A549 (cell line): ENCODE measurements at regions not wholly inside any gene's neighbourhood (a gene's known extent, or its start where the extent isn't known, plus 50 kb on each side); places are given as distances from the start of the nearest gene placed in this dataset.

ENCODE experiments used
- ATAC-seq, 2 experiments: fragments of 200-7000 bp in 1 of 2; fragments of >200 bp in 1 of 2; cut with Nextera tagmentation in 1 of 2; cut with Tn5 transposase in 1 of 2; 3 replicates each; pipeline versions ENCODE4 v1.8.0 to v1.9.1; 2018 to 2020; ENCODE audit warnings: mild to moderate bottlenecking in 1 of 2, moderate library complexity in 1 of 2
- CTCF ChIA-PET: fragments of 300-600 bp; sonication (Branson Sonifier 250); formaldehyde crosslinking; extraction: SDS; loops from one replicate; lab custom pipeline; 2021; ENCODE audit warnings: antibody characterized with exemption, inconsistent platforms; lab: Yijun Ruan, JAX
- POLR2A ChIA-PET: fragments of 350-600 bp; formaldehyde crosslinking; extraction: SDS; loops from one replicate; lab custom pipeline; 2021; ENCODE audit warnings: antibody characterized with exemption, inconsistent platforms; lab: Yijun Ruan, JAX
- DNase-seq, 2 experiments: peaks; one replicate each; pipeline versions ENCODE4 v3.0.0 to v3.0.0-alpha.2; 2011 to 2016; ENCODE audit warnings: low read depth in 1 of 2, low spot score in 1 of 2
- FAIRE-seq: peaks from 2 replicates; lab custom pipeline; 2011; peaks lifted over from hg19 to GRCh38; lab: Jason Lieb, UNC
- H3K27ac ChIP-seq, 2 experiments: fragments of >200 bp; sonication (Bioruptor Twin); formaldehyde crosslinking; 3 replicates each; pipeline ENCODE4 v1.5.1; 2016 to 2017
- H3K4me1 ChIP-seq: fragments of >200 bp; sonication (Bioruptor Twin); formaldehyde crosslinking; 3 replicates; pipeline ENCODE4 v1.6.1; 2016
- H3K4me2 ChIP-seq: fragments of >200 bp; sonication (Bioruptor Twin); formaldehyde crosslinking; 3 replicates; pipeline ENCODE4 v1.6.1; 2016
- H3K4me3 ChIP-seq: fragments of >200 bp; sonication (Bioruptor Twin); formaldehyde crosslinking; 3 replicates; pipeline ENCODE4 v1.5.1; 2016
- H3K9me3 ChIP-seq: fragments of >200 bp; sonication (Bioruptor Twin); formaldehyde crosslinking; 3 replicates; pipeline ENCODE4 v1.6.1; 2016
- BCL3 ChIP-seq: fragments of >200 bp; sonication (Bioruptor Twin); formaldehyde crosslinking; IDR thresholded peaks from 3 replicates; pipeline ENCODE4 v1.6.1; 2016
- CHD2 ChIP-seq: fragments of 150-350 bp; IDR thresholded peaks from 2 replicates; pipeline ENCODE4 v1.6.1; 2014; ENCODE audit warnings: low read length; ENCODE audit not compliant: partially characterized antibody
- CHD4 ChIP-seq: fragments of 200-600 bp; sonication (generic); IDR thresholded peaks from 2 replicates; pipeline ENCODE4 v1.6.1; 2016; ENCODE audit warnings: antibody characterized with exemption, mild to moderate bottlenecking, borderline replicate concordance
- E2F6 ChIP-seq: IDR thresholded peaks from 2 replicates; pipeline ENCODE4 v1.6.1; 2012; ENCODE audit warnings: low read depth, borderline replicate concordance
- EP300 ChIP-seq, 2 experiments: fragments of >200 bp; sonication (Bioruptor Twin); formaldehyde crosslinking; IDR thresholded peaks; 2 replicates in 1 of 2; 3 replicates in 1 of 2; pipeline ENCODE4 v1.6.1; 2016 to 2017
- FOSL2 ChIP-seq, 2 experiments: fragments of 450-650 bp in 1 of 2; fragments of >200 bp in 1 of 2; sonication (Bioruptor Twin) in 1 of 2; formaldehyde crosslinking; IDR thresholded peaks; 2 replicates each; pipeline versions ENCODE4 v1.5.0 to v1.6.1; 2016 to 2020; ENCODE audit warnings: mild to moderate bottlenecking in 1 of 2, moderate library complexity in 1 of 2
- HES2 ChIP-seq: fragments of >200 bp; sonication (Bioruptor Twin); formaldehyde crosslinking; IDR thresholded peaks from 2 replicates; pipeline ENCODE4 v1.6.1; 2016
- HOXB5 ChIP-seq: fragments of 250-450 bp; sonication (Bioruptor Pico); IDR thresholded peaks from 2 replicates; pipeline ENCODE4 v1.5.0; 2020; ENCODE audit warnings: mild to moderate bottlenecking, moderate library complexity
- JUN ChIP-seq, 2 experiments: fragments of >200 bp; sonication (Bioruptor Twin); formaldehyde crosslinking; IDR thresholded peaks; 2 replicates in 1 of 2; 3 replicates in 1 of 2; pipeline ENCODE4 v1.6.1; 2016 to 2017
- JUNB ChIP-seq: fragments of >200 bp; sonication (Bioruptor Twin); formaldehyde crosslinking; IDR thresholded peaks from 2 replicates; pipeline ENCODE4 v1.6.1; 2016
- MAFK ChIP-seq: fragments of 450-650 bp; IDR thresholded peaks from 2 replicates; pipeline ENCODE4 v1.6.1; 2014; ENCODE audit not compliant: partially characterized antibody
- PBX3 ChIP-seq: IDR thresholded peaks from 2 replicates; pipeline ENCODE4 v1.6.1; 2012
- PHF8 ChIP-seq: fragments of 200-600 bp; sonication (generic); IDR thresholded peaks from 2 replicates; pipeline ENCODE4 v1.6.1; 2016; ENCODE audit warnings: low read depth, mild to moderate bottlenecking, antibody characterized with exemption, moderate library complexity, borderline replicate concordance
- REST ChIP-seq: fragments of 200-600 bp; sonication (generic); IDR thresholded peaks from 2 replicates; pipeline ENCODE4 v1.6.1; 2016; ENCODE audit warnings: antibody characterized with exemption, mild to moderate bottlenecking, moderate library complexity
- SMC3 ChIP-seq: fragments of >200 bp; sonication (Bioruptor Twin); formaldehyde crosslinking; IDR thresholded peaks from 3 replicates; pipeline ENCODE4 v1.6.1; 2018; ENCODE audit warnings: inconsistent platforms
- WGBS: methylation state at CpG from one replicate; pipeline ENCODE4 v1.1.6; 2017; ENCODE audit errors: missing lambda C conversion rate; 5-methylcytosine and 5-hydroxymethylcytosine counted together

- WGBS = 85% methylated on average over 8 of the region's 8 CpGs
- H3K9me3 ChIP-seq = peaks cover 8% of the 10 kb centered on the region; the same call in 2 of the 3 replicates
- peaks cover 3% of the 10 kb centered on the region; the same call in 1 of the 3 replicates for H3K4me1 ChIP-seq
- DNase-seq (no peak), ATAC-seq (no peak), FAIRE-seq (no peak)
- no peak overlapping the region for H3K4me3 ChIP-seq
- no peak for TF ChIP-seq HOXB5 (CRISPR knock-in tag)
- no peak for TF ChIP-seq E2F6
- H3K4me2 ChIP-seq = no peak overlapping the region
- CTCF ChIA-PET = no interaction called here
- POLR2A ChIA-PET = no interaction called here
- H3K27ac ChIP-seq = no peak overlapping the region
Measured at GRCh38 chr7:54955696-54956420, 63.0 kb upstream of the EGFR start.

- H3K9me3 ChIP-seq = 0 out of 3 replicates have a peak, but pooled peaks cover under 1% of the 10 kb centered on the region
- ChIA-PET POLR2A (no interaction called here), CTCF (interaction anchor here (0.9 to 1.0 kb wide), 2 partner anchors 113 to 183 kb away, joined by 3 read pairs; no protein-coding TSS in a partner anchor)
- no peak overlapping the region for H3K4me2 ChIP-seq
- FAIRE-seq (no peak), DNase-seq (no peak), ATAC-seq (no peak)
- H3K4me1 ChIP-seq = peaks cover 12% of the 10 kb centered on the region
- H3K4me3 ChIP-seq = no peak overlapping the region
- no peak overlapping the region for H3K27ac ChIP-seq
- WGBS = 90% methylated on average over 13 of the region's 13 CpGs
- TF ChIP-seq JUNB (no peak), CHD4 (no peak), PBX3 (no peak), SMC3 (no peak), JUN (IDR thresholded peaks at IDR 0.05) (no peak), CHD2 (no peak)
Measured at GRCh38 chr7:54956865-54957264, 62.0 kb upstream of the EGFR start.

GRCh38 chr7:54960517-54960916 lies 58.3 kb upstream of the EGFR start:
- TF ChIP-seq MAFK (peak; percentile 92), SMC3 (no peak)
- no peak overlapping the region for H3K4me3 ChIP-seq
- ATAC-seq = peak in 1 of 2 experiments; percentile 50; a peak in 3 of 6 replicates
- peak overlapping the region in 1 of 2 experiments; percentile 15; a peak in 3 of 6 replicates for H3K27ac ChIP-seq
- H3K9me3 ChIP-seq = no peaks in the 10 kb centered on the region
- 81% methylated on average over 3 of the region's 3 CpGs for WGBS
- ChIA-PET CTCF (no interaction called here), POLR2A (no interaction called here)
- H3K4me1 ChIP-seq = peaks cover 12% of the 10 kb centered on the region
- FAIRE-seq = no peak
- H3K4me2 ChIP-seq = no peak overlapping the region
- peak in 1 of 2 experiments; percentile 17 for DNase-seq

- Histone ChIP-seq H3K4me3 (no peak overlapping the region), H3K9me3 (no peaks in the 10 kb centered on the region), H3K4me2 (peak overlapping the region; percentile 36; the same call in 2 of the 3 replicates), H3K27ac (peak overlapping the region in 1 of 2 experiments; percentile 15; a peak in 3 of 6 replicates), H3K4me1 (peaks cover 13% of the 10 kb centered on the region)
- ChIA-PET POLR2A (no interaction called here), CTCF (interaction anchor here (0.7 to 1.0 kb wide), 2 partner anchors 52 to 173 kb away, joined by 3 to 4 read pairs; no protein-coding TSS in a partner anchor)
- DNase-seq = no peak
- TF ChIP-seq HES2 (no peak), HOXB5 (CRISPR knock-in tag) (0 out of 2 replicates have a peak, but pooled peaks have one; percentile 57), FOSL2 (IDR thresholded peaks at IDR 0.05) (no peak), FOSL2 (CRISPR knock-in tag; IDR thresholded peaks at IDR 0.05) (peak; percentile 69)
- WGBS = 56% methylated on average over 6 of the region's 6 CpGs
- ATAC-seq = no peak
- FAIRE-seq = no peak
Measured at GRCh38 chr7:54961391-54961790, 57.4 kb upstream of the EGFR start.

- Histone ChIP-seq H3K4me3 (no peak overlapping the region), H3K9me3 (no peaks in the 10 kb centered on the region), H3K4me2 (no peak overlapping the region), H3K4me1 (peaks cover 30% of the 10 kb centered on the region), H3K27ac (no peak overlapping the region)
- FAIRE-seq = no peak
- 90% methylated on average over 1 of the region's 1 CpG for WGBS
- ChIA-PET POLR2A (no interaction called here), CTCF (no interaction called here)
- no peak for ATAC-seq
- DNase-seq = no peak
- no peak for TF ChIP-seq EP300 (IDR thresholded peaks at IDR 0.05)
- TF ChIP-seq PHF8 = no peak
- TF ChIP-seq BCL3 = no peak
- TF ChIP-seq JUNB = no peak
- TF ChIP-seq REST = no peak
Measured at GRCh38 chr7:54963155-54963554, 55.7 kb upstream of the EGFR start.
